HepG2 (cell line): ENCODE measurements at regions not wholly inside any gene's neighbourhood (a gene's known extent, or its start where the extent isn't known, plus 50 kb on each side); places are given as distances from the start of the nearest gene placed in this dataset.

Experiments
- ATAC-seq: fragments of 200-7000 bp; cut with Tn5 transposase; 3 replicates; pipeline ENCODE4 v1.9.1; 2020; ENCODE audit warnings: mild to moderate bottlenecking, moderate library complexity
- BruUV-seq: library from RNA; stranded (reverse); fragments of 400-500 nt; replicated peaks from 2 replicates; lab custom pipeline; 2021; lab: Mats Ljungman, UMichigan
- CTCF ChIA-PET: fragments of 300-600 bp; formaldehyde crosslinking; extraction: SDS; loops from one replicate; lab custom pipeline; 2021; ENCODE audit warnings: low total read pairs, inconsistent platforms, low intra/inter-chr PET ratio; lab: Yijun Ruan, JAX
- POLR2A ChIA-PET: fragments of 350-600 bp; sonication (Branson Sonifier 250); formaldehyde crosslinking; loops from one replicate; lab custom pipeline; 2020; ENCODE audit warnings: antibody characterized with exemption, inconsistent platforms; lab: Yijun Ruan, JAX
- DNase-seq: peaks from one replicate; pipeline ENCODE4 v3.0.0-alpha.2; 2015; ENCODE audit warnings: low spot score
- FAIRE-seq: peaks from 3 replicates; lab custom pipeline; 2011; peaks lifted over from hg19 to GRCh38; lab: Jason Lieb, UNC
- H2AFZ ChIP-seq: one replicate; pipeline ENCODE4 v1.6.1; 2011; ENCODE audit warnings: low read length, inconsistent platforms
- H3K27ac ChIP-seq: fragments of 300-600 bp; 3 replicates; pipeline ENCODE4 v1.8.0; 2011; ENCODE audit warnings: mixed run types, mild to moderate bottlenecking, mixed read lengths, low read length, inconsistent platforms; ENCODE audit not compliant: insufficient read depth; ENCODE audit errors: extremely low read length
- H3K27me3 ChIP-seq, 2 experiments: fragments of 200-600 bp in 1 of 2; 2 replicates in 1 of 2; 3 replicates in 1 of 2; pipeline versions ENCODE4 v1.6.0 to v1.8.0; 2011; ENCODE audit warnings: low read length in 2 of 2, mild to moderate bottlenecking in 2 of 2, moderate library complexity in 2 of 2, inconsistent platforms in 1 of 2; ENCODE audit not compliant: insufficient read depth in 2 of 2, control insufficient read depth in 1 of 2
- H3K36me3 ChIP-seq, 2 experiments: fragments of 200-600 bp in 1 of 2; replicated peaks in 1 of 2; 2 replicates in 1 of 2; 3 replicates in 1 of 2; pipeline versions ENCODE4 v1.5.1 to v1.8.0; 2011; ENCODE audit warnings: low read length in 2 of 2, inconsistent platforms in 1 of 2; ENCODE audit not compliant: insufficient read depth in 2 of 2, control insufficient read depth in 1 of 2
- H3K4me1 ChIP-seq: 2 replicates; pipeline ENCODE4 v1.5.1; 2012; ENCODE audit warnings: low read length, inconsistent platforms; ENCODE audit not compliant: insufficient read depth
- H3K4me2 ChIP-seq: 2 replicates; pipeline ENCODE4 v1.6.0; 2011; ENCODE audit warnings: low read depth, low read length, inconsistent platforms
- H3K4me3 ChIP-seq, 3 experiments: fragments of 200-600 bp in 1 of 3; sonication (generic), shearing (Covaris generic) in 1 of 3; replicated peaks in 1 of 3; 2 replicates each; pipeline ENCODE4 v1.5.1; 2011 to 2016; ENCODE audit warnings: low read length in 3 of 3, inconsistent platforms in 2 of 3, low read depth in 2 of 3, mild to moderate bottlenecking in 2 of 3, control low read depth in 1 of 3, mixed read lengths in 1 of 3; ENCODE audit not compliant: insufficient read depth in 1 of 3
- H3K79me2 ChIP-seq: one replicate; pipeline ENCODE4 v1.6.1; 2011; ENCODE audit warnings: low read length, inconsistent platforms; ENCODE audit not compliant: insufficient read depth
- H3K9ac ChIP-seq: 2 replicates; pipeline ENCODE4 v1.6.0; 2011; ENCODE audit warnings: mild to moderate bottlenecking, low read depth, low read length, inconsistent platforms; ENCODE audit not compliant: insufficient read depth
- H3K9me3 ChIP-seq: 2 replicates; pipeline ENCODE4 v1.5.1; 2012; ENCODE audit warnings: mild to moderate bottlenecking, low read length
- H4K20me1 ChIP-seq: 2 replicates; pipeline ENCODE4 v1.6.0; 2011; ENCODE audit warnings: inconsistent platforms, mild to moderate bottlenecking, low read length, moderate library complexity; ENCODE audit not compliant: insufficient read depth
- MAF1 ChIP-seq: sonication (generic); formaldehyde crosslinking; IDR thresholded peaks from 2 replicates; pipeline ENCODE4 v1.5.0; 2020; ENCODE audit warnings: missing genetic modification reagents, borderline replicate concordance
- MEIS2 ChIP-seq: sonication (generic); formaldehyde crosslinking; IDR thresholded peaks from 2 replicates; pipeline ENCODE4 v1.9.0; 2021; ENCODE audit warnings: mild to moderate bottlenecking, missing genetic modification reagents
- NFKB2 ChIP-seq: sonication (generic); formaldehyde crosslinking; IDR thresholded peaks from 2 replicates; pipeline ENCODE4 v1.4.0; 2020; ENCODE audit warnings: missing genetic modification reagents, borderline replicate concordance
- ONECUT2 ChIP-seq: sonication (generic); formaldehyde crosslinking; IDR thresholded peaks from 2 replicates; pipeline ENCODE4 v1.4.0; 2020; ENCODE audit warnings: missing genetic modification reagents
- SMC3 ChIP-seq: IDR thresholded peaks from 2 replicates; pipeline ENCODE4 v1.6.1; 2011; ENCODE audit warnings: low read length, improper control_type of control experiment
- SNRNP70 ChIP-seq: fragments of 200-400 bp; formaldehyde crosslinking; IDR thresholded peaks from 2 replicates; pipeline ENCODE4 v1.6.1; 2017; ENCODE audit warnings: mild to moderate bottlenecking, low read depth, low read length, moderate library complexity
- ZBTB7A ChIP-seq: sonication (generic); formaldehyde crosslinking; IDR thresholded peaks from 2 replicates; pipeline ENCODE4 v1.8.0; 2022; ENCODE audit warnings: mild to moderate bottlenecking, missing genetic modification reagents
- ZFP37 ChIP-seq: sonication (generic); formaldehyde crosslinking; IDR thresholded peaks from 2 replicates; pipeline ENCODE4 v1.4.0; 2020; ENCODE audit warnings: missing genetic modification reagents, borderline replicate concordance
- ZNF331 ChIP-seq: sonication (generic); formaldehyde crosslinking; IDR thresholded peaks from 2 replicates; pipeline ENCODE4 v1.4.0; 2020; ENCODE audit warnings: missing genetic modification reagents
- ZNF446 ChIP-seq: sonication (generic); formaldehyde crosslinking; IDR thresholded peaks from 2 replicates; pipeline ENCODE4 v1.5.0; 2020; ENCODE audit warnings: mild to moderate bottlenecking, missing genetic modification reagents
- ZNF556 ChIP-seq: sonication (generic); formaldehyde crosslinking; IDR thresholded peaks from 2 replicates; pipeline ENCODE4 v1.4.0; 2020; ENCODE audit warnings: mild to moderate bottlenecking, missing genetic modification reagents, borderline replicate concordance
- ZNF563 ChIP-seq: sonication (generic); formaldehyde crosslinking; IDR thresholded peaks from 2 replicates; pipeline ENCODE4 v1.8.0; 2022; ENCODE audit warnings: mild to moderate bottlenecking, moderate library complexity, missing genetic modification reagents
- ZNF781 ChIP-seq: sonication (generic); formaldehyde crosslinking; IDR thresholded peaks from 2 replicates; pipeline ENCODE4 v1.5.1; 2020; ENCODE audit warnings: borderline replicate concordance, mild to moderate bottlenecking, missing genetic modification reagents; ENCODE audit errors: not compliant biosample characterization
- WGBS: methylation state at CpG from one replicate; pipeline ENCODE4 v1.1.6; 2017; ENCODE audit warnings: low lambda C conversion rate; 5-methylcytosine and 5-hydroxymethylcytosine counted together
- in situ Hi-C: cut with HindIII; loops from 2 replicates; pipeline ENCODE4 v1.10.0; 2017; ENCODE audit warnings: low pct_unique_long_range_greater_than_20kb; ENCODE audit not compliant: extremely low pct_ligation_motif_present
- intact Hi-C: fragments of 100-400 bp; cut with micrococcal nuclease; formaldehyde crosslinking; loops from one replicate; pipeline ENCODE4 v1.10.0; 2022; ENCODE audit not compliant: unreplicated experiment
- TF ChIP-seq, protein P1 (sequence below): sonication (generic); formaldehyde crosslinking; IDR thresholded peaks from 2 replicates; pipeline ENCODE4 v1.8.1; 2023; ENCODE audit warnings: mild to moderate bottlenecking, inconsistent platforms, moderate library complexity, missing genetic modification reagents, borderline replicate concordance

DNA sequence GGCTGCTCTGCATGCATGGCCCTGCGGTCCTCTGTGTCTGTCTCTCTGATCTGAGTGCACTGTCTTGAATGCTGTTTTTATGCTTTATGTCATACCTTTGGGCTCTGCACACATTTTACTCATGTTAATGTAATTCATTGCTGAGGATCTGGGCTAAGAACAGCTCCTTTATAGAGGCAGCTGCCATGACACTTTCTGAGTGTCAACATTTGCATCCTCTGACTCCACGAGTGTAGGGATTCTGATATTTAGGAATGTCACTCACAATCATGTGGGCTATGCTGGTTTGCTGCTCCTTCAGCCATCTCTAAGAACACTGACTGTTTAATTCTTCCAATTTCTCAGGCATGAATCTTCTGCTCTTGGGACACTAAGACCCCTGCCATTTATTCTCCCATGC, 192.2 kb upstream of the CPEB2 start (continued):
- TF ChIP-seq ZNF556 (no peak), ZBTB7A (CRISPR knock-in tag) (no peak)
- TF ChIP-seq, all 625 proteins: peak for 0

DNA sequence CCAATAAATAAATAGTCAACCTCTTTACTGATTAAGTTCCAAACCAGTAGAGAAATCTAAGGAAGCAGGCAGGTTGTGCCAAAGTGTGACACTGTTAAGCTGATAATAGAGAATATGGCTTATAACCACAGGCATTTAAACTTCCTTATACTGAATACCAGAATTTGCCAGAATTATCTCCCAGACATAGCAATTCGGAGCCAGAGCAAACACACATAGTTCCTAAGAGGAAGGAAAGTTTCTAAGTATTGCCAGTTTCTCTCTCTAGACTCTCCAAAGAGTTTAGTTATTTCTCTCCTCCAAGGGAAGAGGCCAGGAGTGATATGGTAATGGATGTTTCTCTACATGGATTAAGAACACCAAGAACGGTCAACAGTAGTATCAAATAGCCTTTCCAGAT, 191.7 kb upstream of the CPEB2 start:
- Histone ChIP-seq H3K9ac (no peak overlapping the region), H3K4me3 (no peak overlapping the region), H3K79me2 (no peaks in the 10 kb centered on the region), H3K4me2 (no peak overlapping the region), H2AFZ (no peak overlapping the region), H4K20me1 (no peaks in the 10 kb centered on the region), H3K4me1 (no peaks in the 10 kb centered on the region), H3K36me3 (no peaks in the 10 kb centered on the region), H3K27me3 (no peaks in the 10 kb centered on the region), H3K27ac (no peak overlapping the region), H3K9me3 (peaks cover 34% of the 10 kb centered on the region)
- 0% methylated on average over 2 of the region's 2 CpGs for WGBS
- ChIA-PET POLR2A (no interaction called here), CTCF (no interaction called here)
- ATAC-seq: no peak
- no TSS peak for BruUV-seq
- no peak for FAIRE-seq
- no peak for DNase-seq
- intact Hi-C loops: no loop called here
- no peak for TF ChIP-seq ZNF563
- no peak for TF ChIP-seq ZNF331 (CRISPR knock-in tag)
- no peak for TF ChIP-seq ZNF781 (CRISPR knock-in tag)
- no peak for TF ChIP-seq NFKB2 (CRISPR knock-in tag)
- no peak for TF ChIP-seq ZFP37 (CRISPR knock-in tag)
- TF ChIP-seq MAF1: no peak
- no peak for TF ChIP-seq SNRNP70
- TF ChIP-seq, protein P1, sequence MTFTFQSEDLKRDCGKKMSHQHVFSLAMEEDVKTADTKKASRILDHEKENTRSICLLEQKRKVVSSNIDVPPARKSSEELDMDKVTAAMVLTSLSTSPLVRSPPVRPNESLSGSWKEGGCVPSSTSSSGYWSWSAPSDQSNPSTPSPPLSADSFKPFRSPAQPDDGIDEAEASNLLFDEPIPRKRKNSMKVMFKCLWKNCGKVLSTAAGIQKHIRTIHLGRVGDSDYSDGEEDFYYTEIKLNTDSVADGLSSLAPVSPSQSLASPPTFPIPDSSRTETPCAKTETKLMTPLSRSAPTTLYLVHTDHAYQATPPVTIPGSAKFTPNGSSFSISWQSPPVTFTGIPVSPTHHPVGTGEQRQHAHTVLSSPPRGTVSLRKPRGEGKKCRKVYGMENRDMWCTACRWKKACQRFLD: no peak
- TF ChIP-seq ZNF446 (CRISPR knock-in tag): no peak
- TF ChIP-seq MEIS2 (CRISPR knock-in tag): no peak
- TF ChIP-seq ONECUT2 (CRISPR knock-in tag): no peak
- no peak for TF ChIP-seq SMC3
- in situ Hi-C loops: no loop called here
